Body of pancreas (tissue), 4 donors: ENCODE measurements at regions not wholly inside any gene's neighbourhood (a gene's known extent, or its start where the extent isn't known, plus 50 kb on each side); places are given as distances from the start of the nearest gene placed in this dataset.

Experiments
- POLR2A ChIP-seq, 3 donors: fragments of 450-650 bp; IDR thresholded peaks; one replicate each; pipeline ENCODE4 v1.6.1; 2016; ENCODE audit warnings: antibody characterized with exemption in 3 of 3, mild to moderate bottlenecking in 2 of 3
- TF ChIP-seq, protein P1 (sequence below), 7 experiments: fragments of 450-650 bp in 4 of 7; fragments of 200-600 bp in 3 of 7; sonication (generic) in 3 of 7; IDR thresholded peaks; one replicate each; pipeline ENCODE4 v1.5.1; 2016 to 2019; ENCODE audit warnings: antibody characterized with exemption in 7 of 7

- TF ChIP-seq, protein P1, sequence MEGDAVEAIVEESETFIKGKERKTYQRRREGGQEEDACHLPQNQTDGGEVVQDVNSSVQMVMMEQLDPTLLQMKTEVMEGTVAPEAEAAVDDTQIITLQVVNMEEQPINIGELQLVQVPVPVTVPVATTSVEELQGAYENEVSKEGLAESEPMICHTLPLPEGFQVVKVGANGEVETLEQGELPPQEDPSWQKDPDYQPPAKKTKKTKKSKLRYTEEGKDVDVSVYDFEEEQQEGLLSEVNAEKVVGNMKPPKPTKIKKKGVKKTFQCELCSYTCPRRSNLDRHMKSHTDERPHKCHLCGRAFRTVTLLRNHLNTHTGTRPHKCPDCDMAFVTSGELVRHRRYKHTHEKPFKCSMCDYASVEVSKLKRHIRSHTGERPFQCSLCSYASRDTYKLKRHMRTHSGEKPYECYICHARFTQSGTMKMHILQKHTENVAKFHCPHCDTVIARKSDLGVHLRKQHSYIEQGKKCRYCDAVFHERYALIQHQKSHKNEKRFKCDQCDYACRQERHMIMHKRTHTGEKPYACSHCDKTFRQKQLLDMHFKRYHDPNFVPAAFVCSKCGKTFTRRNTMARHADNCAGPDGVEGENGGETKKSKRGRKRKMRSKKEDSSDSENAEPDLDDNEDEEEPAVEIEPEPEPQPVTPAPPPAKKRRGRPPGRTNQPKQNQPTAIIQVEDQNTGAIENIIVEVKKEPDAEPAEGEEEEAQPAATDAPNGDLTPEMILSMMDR (IDR thresholded peaks at IDR 0.05) = no peak
- no peak for TF ChIP-seq POLR2A (IDR thresholded peaks at IDR 0.05)
Observed at GRCh38 chr15:31456354-31457060, 129.9 kb downstream of the KLF13 start.
